Breast epithelium (tissue), 4 donors: ENCODE measurements at regions not wholly inside any gene's neighbourhood (a gene's known extent, or its start where the extent isn't known, plus 50 kb on each side); places are given as distances from the start of the nearest gene placed in this dataset.

ENCODE experiments used
- DNase-seq, 2 donors: peaks; one replicate each; pipeline ENCODE4 v3.0.0-alpha.2; 2019; ENCODE audit warnings: low spot score in 2 of 2
- H3K27ac ChIP-seq, 2 donors: fragments of 200-600 bp; sonication (generic) in 1 of 2; one replicate each; pipeline ENCODE4 v1.5.1; 2016 to 2019; ENCODE audit warnings: mild to moderate bottlenecking in 1 of 2
- H3K27me3 ChIP-seq, 2 donors: fragments of 200-600 bp; sonication (generic) in 1 of 2; one replicate each; pipeline versions ENCODE4 v1.5.1 to v1.6.0; 2017 to 2019; ENCODE audit warnings: control low read depth in 1 of 2, mild to moderate bottlenecking in 1 of 2
- H3K36me3 ChIP-seq: fragments of 200-600 bp; one replicate; pipeline ENCODE4 v1.5.1; 2019
- H3K4me1 ChIP-seq, 2 donors: fragments of 200-600 bp; sonication (generic); one replicate each; pipeline ENCODE4 v1.5.1; 2016 to 2019; ENCODE audit warnings: control low read depth in 1 of 2
- H3K4me3 ChIP-seq, 3 donors: fragments of 200-600 bp; sonication (generic); 1 replicate in 2 of 3; 2 replicates in 1 of 3; pipeline ENCODE4 v1.5.1; 2016 to 2019; ENCODE audit warnings: mild to moderate bottlenecking in 3 of 3, moderate library complexity in 2 of 3
- H3K9me3 ChIP-seq, 2 donors: fragments of 200-600 bp; sonication (generic) in 1 of 2; one replicate each; pipeline ENCODE4 v1.5.1; 2016 to 2019; ENCODE audit warnings: control low read depth in 1 of 2
- POLR2A ChIP-seq: fragments of 450-650 bp; IDR thresholded peaks from one replicate; pipeline ENCODE4 v1.6.1; 2016; ENCODE audit warnings: antibody characterized with exemption, mild to moderate bottlenecking, moderate library complexity
- POLR2AphosphoS5 ChIP-seq, 3 donors: sonication (generic); formaldehyde crosslinking; IDR thresholded peaks; one replicate each; pipeline ENCODE4 v1.6.1; 2017; ENCODE audit warnings: antibody characterized with exemption in 3 of 3
- intact Hi-C: fragments of 100-400 bp; cut with DNase I; formaldehyde crosslinking; loops from one replicate; pipeline ENCODE4 v1.15.1; 2023; ENCODE audit warnings: low total_unique reads
- TF ChIP-seq, protein P1 (sequence below), 3 donors: fragments of 450-650 bp; IDR thresholded peaks; one replicate each; pipeline ENCODE4 v1.5.1; 2016 to 2017; ENCODE audit warnings: antibody characterized with exemption in 3 of 3, mild to moderate bottlenecking in 3 of 3, moderate library complexity in 3 of 3

DNA sequence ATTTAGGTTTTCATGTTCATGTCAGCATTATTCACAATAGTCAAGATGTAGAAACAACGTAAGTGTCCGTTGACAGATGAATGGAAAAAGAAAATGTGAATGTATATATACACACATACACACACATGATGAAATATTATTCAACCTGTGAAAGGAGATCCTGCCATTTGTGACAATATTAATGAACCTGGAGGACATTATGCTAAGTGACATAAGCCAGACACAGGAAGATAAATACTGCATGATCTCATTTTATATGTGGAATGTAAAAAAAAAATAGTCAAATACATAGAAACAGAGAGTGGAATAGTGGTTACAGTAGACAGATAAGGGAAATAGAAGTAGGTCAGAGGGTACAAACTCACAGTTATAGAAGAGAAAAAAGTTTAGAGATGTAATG, 651.1 kb upstream of the MKI67 start:
- H3K36me3 ChIP-seq: no peaks in the 10 kb centered on the region
- no peaks in the 10 kb centered on the region for H3K27me3 ChIP-seq
- intact Hi-C loops: no loop called here
- H3K4me1 ChIP-seq: no peaks in the 10 kb centered on the region
- H3K27ac ChIP-seq: no peak overlapping the region
- H3K4me3 ChIP-seq: no peak overlapping the region
- no peak for TF ChIP-seq POLR2A
- no peak for TF ChIP-seq POLR2AphosphoS5 (IDR thresholded peaks at IDR 0.05)
- TF ChIP-seq, protein P1, sequence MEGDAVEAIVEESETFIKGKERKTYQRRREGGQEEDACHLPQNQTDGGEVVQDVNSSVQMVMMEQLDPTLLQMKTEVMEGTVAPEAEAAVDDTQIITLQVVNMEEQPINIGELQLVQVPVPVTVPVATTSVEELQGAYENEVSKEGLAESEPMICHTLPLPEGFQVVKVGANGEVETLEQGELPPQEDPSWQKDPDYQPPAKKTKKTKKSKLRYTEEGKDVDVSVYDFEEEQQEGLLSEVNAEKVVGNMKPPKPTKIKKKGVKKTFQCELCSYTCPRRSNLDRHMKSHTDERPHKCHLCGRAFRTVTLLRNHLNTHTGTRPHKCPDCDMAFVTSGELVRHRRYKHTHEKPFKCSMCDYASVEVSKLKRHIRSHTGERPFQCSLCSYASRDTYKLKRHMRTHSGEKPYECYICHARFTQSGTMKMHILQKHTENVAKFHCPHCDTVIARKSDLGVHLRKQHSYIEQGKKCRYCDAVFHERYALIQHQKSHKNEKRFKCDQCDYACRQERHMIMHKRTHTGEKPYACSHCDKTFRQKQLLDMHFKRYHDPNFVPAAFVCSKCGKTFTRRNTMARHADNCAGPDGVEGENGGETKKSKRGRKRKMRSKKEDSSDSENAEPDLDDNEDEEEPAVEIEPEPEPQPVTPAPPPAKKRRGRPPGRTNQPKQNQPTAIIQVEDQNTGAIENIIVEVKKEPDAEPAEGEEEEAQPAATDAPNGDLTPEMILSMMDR (IDR thresholded peaks at IDR 0.05): no peak
- H3K9me3 ChIP-seq: peaks cover 2 to 10% of the 10 kb centered on the region in 2 donors
- DNase-seq: no peak

DNA sequence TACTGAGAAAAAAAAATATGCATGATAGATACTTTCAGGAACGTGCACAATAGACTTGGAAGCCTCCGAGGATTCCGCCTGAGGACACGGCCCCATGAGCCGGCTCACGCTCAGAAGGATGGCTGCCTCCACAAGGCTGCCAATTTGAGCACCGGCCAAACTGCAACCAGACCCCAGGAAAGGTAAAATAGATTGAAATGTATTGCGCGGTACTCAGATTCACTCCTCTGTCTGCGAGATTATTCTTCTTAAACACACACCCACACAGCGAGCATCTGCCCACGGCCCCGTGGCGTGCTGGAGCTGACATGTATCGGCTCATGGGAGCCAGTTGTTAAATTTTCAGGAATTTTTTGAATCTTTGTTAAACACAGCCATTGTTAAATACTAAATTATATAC, 653.2 kb upstream of the MKI67 start:
- peak overlapping the region in 1 of 3 donors; percentile 33 for H3K4me3 ChIP-seq
- no peaks in the 10 kb centered on the region for H3K9me3 ChIP-seq
- intact Hi-C loops: no loop called here
- H3K36me3 ChIP-seq: no peaks in the 10 kb centered on the region
- no peaks in the 10 kb centered on the region for H3K27me3 ChIP-seq
- H3K4me1 ChIP-seq: no peaks in the 10 kb centered on the region
- TF ChIP-seq POLR2AphosphoS5 (IDR thresholded peaks at IDR 0.05): no peak
- TF ChIP-seq, protein P1 (IDR thresholded peaks at IDR 0.05): no peak
- no peak for TF ChIP-seq POLR2A
- no peak overlapping the region for H3K27ac ChIP-seq
- no peak for DNase-seq

DNA sequence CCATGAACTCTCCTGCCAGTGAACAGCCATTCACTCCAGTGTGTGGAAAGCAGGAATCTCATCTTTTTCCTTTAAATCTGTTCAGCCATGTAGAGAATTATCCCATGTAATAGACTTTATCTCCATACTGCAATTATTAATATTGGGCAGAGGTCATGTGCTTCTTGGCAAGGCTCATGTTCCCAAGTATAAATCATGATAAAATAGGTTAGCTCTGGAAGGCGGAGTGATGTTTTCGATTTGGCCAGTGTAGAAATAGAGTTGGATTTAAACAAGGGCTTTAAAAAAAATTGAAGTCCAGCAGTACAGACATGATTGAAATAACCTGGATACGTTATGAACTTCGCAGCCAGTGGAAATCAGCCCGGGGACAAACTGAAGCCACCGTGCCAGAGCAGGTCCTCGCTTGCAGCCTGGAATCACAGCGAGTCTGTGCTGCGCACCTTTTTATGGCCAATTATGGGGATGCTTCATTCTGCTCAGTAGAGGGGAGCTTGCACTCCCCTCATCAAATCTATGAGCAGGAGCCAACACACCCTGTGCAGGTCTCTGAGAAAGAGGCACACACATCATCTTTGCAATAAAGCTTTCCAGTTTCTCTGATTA, 654.0 kb upstream of the MKI67 start:
- Histone ChIP-seq H3K36me3 (no peaks in the 10 kb centered on the region), H3K27ac (no peak overlapping the region), H3K4me3 (no peak overlapping the region), H3K4me1 (no peaks in the 10 kb centered on the region), H3K9me3 (no peaks in the 10 kb centered on the region), H3K27me3 (no peaks in the 10 kb centered on the region)
- intact Hi-C loops: no loop called here
- no peak for TF ChIP-seq POLR2A
- TF ChIP-seq, protein P1 (IDR thresholded peaks at IDR 0.05): no peak
- no peak for TF ChIP-seq POLR2AphosphoS5 (IDR thresholded peaks at IDR 0.05)
- peak in 1 of 2 donors; percentile 50 for DNase-seq

DNA sequence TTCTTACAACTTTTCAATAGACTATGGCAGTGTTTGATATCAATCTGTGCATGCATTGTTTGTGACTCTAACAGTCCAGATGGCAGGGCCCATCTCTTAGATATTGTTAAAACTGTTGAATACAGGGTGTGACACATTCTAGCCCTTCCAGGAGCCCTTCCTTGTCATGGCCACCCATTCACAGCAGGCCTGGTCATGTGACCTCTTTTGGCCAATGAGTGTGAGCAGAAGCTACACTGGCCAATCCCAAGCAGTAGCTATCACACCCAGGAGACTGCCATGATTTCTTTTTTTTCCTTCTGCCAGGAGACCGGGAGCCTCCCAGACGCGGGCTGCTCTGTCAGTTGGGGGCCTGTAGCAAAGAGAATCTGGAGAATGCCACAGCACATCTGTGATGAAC, 655.4 kb upstream of the MKI67 start:
- TF ChIP-seq POLR2A: no peak
- TF ChIP-seq POLR2AphosphoS5 (IDR thresholded peaks at IDR 0.05): no peak
- TF ChIP-seq, protein P1 (IDR thresholded peaks at IDR 0.05): no peak
- Histone ChIP-seq H3K4me3 (no peak overlapping the region), H3K27ac (no peak overlapping the region), H3K9me3 (no peaks in the 10 kb centered on the region), H3K27me3 (no peaks in the 10 kb centered on the region), H3K36me3 (no peaks in the 10 kb centered on the region), H3K4me1 (no peaks in the 10 kb centered on the region)
- no peak for DNase-seq
- intact Hi-C loops: no loop called here

DNA sequence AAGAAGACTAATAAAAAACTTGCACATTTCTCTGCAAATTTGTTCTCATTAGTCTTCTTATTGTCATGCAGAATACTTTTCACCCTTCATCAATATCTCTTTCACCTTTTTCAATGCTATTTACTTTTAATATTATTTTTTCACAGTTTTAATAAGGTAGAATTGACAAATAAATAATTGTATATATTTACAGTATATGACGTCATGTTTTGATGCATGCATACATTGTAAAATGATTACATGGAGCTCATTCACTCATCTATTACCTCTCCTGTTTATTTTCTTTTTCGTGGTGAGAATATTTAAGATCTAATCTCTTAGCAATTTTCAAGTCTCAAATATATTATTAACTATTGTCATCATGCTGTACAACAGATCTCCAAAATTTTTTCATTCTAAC, 658.2 kb upstream of the MKI67 start:
- Histone ChIP-seq H3K4me3 (no peak overlapping the region), H3K9me3 (no peaks in the 10 kb centered on the region), H3K36me3 (no peaks in the 10 kb centered on the region), H3K4me1 (no peaks in the 10 kb centered on the region), H3K27ac (no peak overlapping the region), H3K27me3 (no peaks in the 10 kb centered on the region)
- no peak for DNase-seq
- TF ChIP-seq POLR2A (no peak), POLR2AphosphoS5 (IDR thresholded peaks at IDR 0.05) (no peak)
- TF ChIP-seq, protein P1 (IDR thresholded peaks at IDR 0.05): no peak
- intact Hi-C loops: no loop called here
